K562 (cell line): ENCODE measurements at regions not wholly inside any gene's neighbourhood (a gene's known extent, or its start where the extent isn't known, plus 50 kb on each side); places are given as distances from the start of the nearest gene placed in this dataset.

ENCODE experiments used
- NFYB ChIP-seq: IDR thresholded peaks from 2 replicates; pipeline ENCODE4 v1.6.1; 2011; ENCODE audit warnings: mild to moderate bottlenecking, moderate library complexity; ENCODE audit not compliant: insufficient read length; ENCODE audit errors: extremely low read depth
- POLR2A ChIP-seq: fragments of 450-650 bp; conservative IDR thresholded peaks from 2 replicates; pipeline ENCODE4 v1.6.1; 2016
- SIN3A ChIP-seq, 2 experiments: fragments of 150-350 bp in 1 of 2; IDR thresholded peaks; 2 replicates each; pipeline ENCODE4 v1.6.1; 2011 to 2016; ENCODE audit warnings: borderline replicate concordance in 2 of 2, low read depth in 2 of 2, low read length in 2 of 2, mild to moderate bottlenecking in 2 of 2, moderate library complexity in 2 of 2; ENCODE audit not compliant: control insufficient read depth in 1 of 2
- ZNF133 ChIP-seq: fragments of 250-450 bp; sonication (Bioruptor Pico); IDR thresholded peaks from 2 replicates; pipeline ENCODE4 v1.4.0; 2020; ENCODE audit warnings: mild to moderate bottlenecking
- TF ChIP-seq, protein P1 (sequence below): fragments of 250-450 bp; sonication (Bioruptor Pico); IDR thresholded peaks from 2 replicates; pipeline ENCODE4 v1.8.0; 2022; ENCODE audit warnings: inconsistent platforms, mild to moderate bottlenecking, moderate library complexity, borderline replicate concordance

DNA sequence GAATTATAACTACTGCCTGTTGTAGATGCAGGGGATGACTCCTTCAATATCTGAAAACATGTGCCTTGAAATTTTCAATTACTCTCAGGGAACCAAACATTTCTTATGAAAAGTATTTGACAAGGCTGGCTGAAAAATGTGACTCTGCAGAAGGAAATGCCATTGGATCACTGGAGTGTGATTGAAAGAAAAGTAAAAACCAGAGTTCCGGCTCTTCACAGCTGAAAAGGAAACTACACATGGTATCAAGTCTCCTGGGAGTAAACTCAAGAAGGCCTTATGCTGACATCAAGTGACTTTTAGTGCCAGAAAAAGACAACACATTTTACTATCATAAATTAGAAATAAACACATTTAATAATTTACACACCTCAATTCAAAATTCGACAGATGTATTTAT lies 693.0 kb downstream of the LRFN5 start:
- TF ChIP-seq POLR2A: no peak
- no peak for TF ChIP-seq NFYB
- no peak for TF ChIP-seq SIN3A (IDR thresholded peaks at IDR 0.05; ENCODE audit: borderline replicate concordance in 2 of 2, control insufficient read depth in 1 of 2, low read depth in 2 of 2, low read length in 2 of 2)
- no peak for TF ChIP-seq ZNF133 (CRISPR knock-in tag)
- TF ChIP-seq, protein P1, sequence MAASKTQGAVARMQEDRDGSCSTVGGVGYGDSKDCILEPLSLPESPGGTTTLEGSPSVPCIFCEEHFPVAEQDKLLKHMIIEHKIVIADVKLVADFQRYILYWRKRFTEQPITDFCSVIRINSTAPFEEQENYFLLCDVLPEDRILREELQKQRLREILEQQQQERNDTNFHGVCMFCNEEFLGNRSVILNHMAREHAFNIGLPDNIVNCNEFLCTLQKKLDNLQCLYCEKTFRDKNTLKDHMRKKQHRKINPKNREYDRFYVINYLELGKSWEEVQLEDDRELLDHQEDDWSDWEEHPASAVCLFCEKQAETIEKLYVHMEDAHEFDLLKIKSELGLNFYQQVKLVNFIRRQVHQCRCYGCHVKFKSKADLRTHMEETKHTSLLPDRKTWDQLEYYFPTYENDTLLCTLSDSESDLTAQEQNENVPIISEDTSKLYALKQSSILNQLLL (CRISPR knock-in tag): no peak
